ENCODE measurements at regions not wholly inside any gene's neighbourhood (a gene's known extent, or its start where the extent isn't known, plus 50 kb on each side); places are given as distances from the start of the nearest gene placed in this dataset.

- no peak for TF ChIP-seq CTCF (IDR thresholded peaks at IDR 0.05)
- no peak for TF ChIP-seq POLR2A (IDR thresholded peaks at IDR 0.05)
These were observed 61.8 kb upstream of the CCDC85A start for GRCh38 chr2:56121995-56122394.
